NB4 (cell line): ENCODE measurements at regions not wholly inside any gene's neighbourhood (a gene's known extent, or its start where the extent isn't known, plus 50 kb on each side); places are given as distances from the start of the nearest gene placed in this dataset.
"Not testable (repeated sequence)": the region's sequence is repeated elsewhere in the genome, so short reads cannot be mapped to it uniquely, and the experiment has no call there.

Source experiments
- CTCF ChIP-seq: IDR thresholded peaks from one replicate; pipeline ENCODE4 v1.5.1; 2012; ENCODE audit warnings: low read depth, low read length
- POLR2A ChIP-seq: IDR thresholded peaks from 2 replicates; pipeline ENCODE4 v1.6.1; 2011; ENCODE audit warnings: mild to moderate bottlenecking; ENCODE audit not compliant: insufficient read length; ENCODE audit errors: extremely low read depth

- TF ChIP-seq POLR2A, CTCF: not testable (repeated sequence)
Measured at GRCh38 chr9:41357918-41358404, 168.8 kb upstream of the ZNG1F start.
